IgD-negative memory B cell (primary cell): ENCODE measurements at regions not wholly inside any gene's neighbourhood (a gene's known extent, or its start where the extent isn't known, plus 50 kb on each side); places are given as distances from the start of the nearest gene placed in this dataset.

Experiments
- H3K27ac Mint-ChIP-seq, 3 donors: one replicate each; pipeline ENCODE4 v1.8.0; 2020 to 2022; ENCODE audit warnings: mild to moderate bottlenecking in 3 of 3, mixed read lengths in 3 of 3, moderate library complexity in 1 of 3
- H3K27me3 Mint-ChIP-seq: one replicate; pipeline ENCODE4 v1.8.0; 2021; ENCODE audit warnings: mixed read lengths
- H3K36me3 Mint-ChIP-seq: one replicate; pipeline ENCODE4 v1.8.0; 2020; ENCODE audit warnings: mild to moderate bottlenecking, mixed read lengths
- H3K4me1 Mint-ChIP-seq, 3 donors: one replicate each; pipeline ENCODE4 v1.8.0; 2020 to 2022; ENCODE audit warnings: mixed read lengths in 3 of 3, mild to moderate bottlenecking in 1 of 3
- H3K4me3 Mint-ChIP-seq, 4 donors: one replicate each; pipeline ENCODE4 v1.8.0; 2020 to 2022; ENCODE audit warnings: mild to moderate bottlenecking in 4 of 4, mixed read lengths in 4 of 4, moderate library complexity in 3 of 4
- H3K9me3 Mint-ChIP-seq, 3 donors: one replicate each; pipeline ENCODE4 v1.8.0; 2020 to 2021; ENCODE audit warnings: mixed read lengths in 3 of 3, mild to moderate bottlenecking in 1 of 3

- H3K9me3 Mint-ChIP-seq, result peaks cover 0 to 4% (median 2%) of the 10 kb centered on the region in 3 donors
- H3K36me3 Mint-ChIP-seq, result peaks cover 1% of the 10 kb centered on the region
- H3K27ac Mint-ChIP-seq, result no peak overlapping the region
- H3K4me3 Mint-ChIP-seq, result no peak overlapping the region
- no peaks in the 10 kb centered on the region for H3K4me1 Mint-ChIP-seq
- no peaks in the 10 kb centered on the region for H3K27me3 Mint-ChIP-seq
Measured at GRCh38 chr6:168782187-168782751, 341.3 kb downstream of the SMOC2 start.

- Mint-ChIP-seq H3K4me3 (no peak overlapping the region), H3K36me3 (peaks cover 1% of the 10 kb centered on the region)
Measured at GRCh38 chr6:168778201-168778600, 337.2 kb downstream of the SMOC2 start.

GRCh38 chr6:168774381-168774780 lies 333.4 kb downstream of the SMOC2 start:
- H3K9me3 Mint-ChIP-seq, result peaks cover 6 to 23% (median 13%) of the 10 kb centered on the region in 3 donors
- H3K4me1 Mint-ChIP-seq, result no peaks in the 10 kb centered on the region
- no peak overlapping the region for H3K4me3 Mint-ChIP-seq
- H3K36me3 Mint-ChIP-seq, result peaks cover 1% of the 10 kb centered on the region
- no peak overlapping the region for H3K27ac Mint-ChIP-seq
- no peaks in the 10 kb centered on the region for H3K27me3 Mint-ChIP-seq

More at GRCh38 chr6:168778201-168778600, 337.2 kb downstream of the SMOC2 start:
- Mint-ChIP-seq H3K4me1 (no peaks in the 10 kb centered on the region), H3K9me3 (peaks cover 7 to 16% (median 11%) of the 10 kb centered on the region in 3 donors), H3K27ac (no peak overlapping the region), H3K27me3 (no peaks in the 10 kb centered on the region)

- no peaks in the 10 kb centered on the region for H3K4me1 Mint-ChIP-seq
- H3K27me3 Mint-ChIP-seq, result no peaks in the 10 kb centered on the region
- H3K9me3 Mint-ChIP-seq, result peaks cover 6 to 23% (median 10%) of the 10 kb centered on the region in 3 donors
- no peak overlapping the region for H3K4me3 Mint-ChIP-seq
- no peak overlapping the region for H3K27ac Mint-ChIP-seq
- H3K36me3 Mint-ChIP-seq, result peaks cover 1% of the 10 kb centered on the region
Measured at GRCh38 chr6:168773788-168774187, 332.8 kb downstream of the SMOC2 start.

GRCh38 chr6:168765752-168766151 lies 324.8 kb downstream of the SMOC2 start:
- Mint-ChIP-seq H3K4me1 (peaks cover 0 to 1% (median 0%) of the 10 kb centered on the region in 3 donors), H3K36me3 (no peaks in the 10 kb centered on the region), H3K27ac (no peak overlapping the region), H3K4me3 (no peak overlapping the region), H3K9me3 (peaks cover 2 to 3% (median 3%) of the 10 kb centered on the region in 3 donors), H3K27me3 (peaks cover 2% of the 10 kb centered on the region)

GRCh38 chr6:168756009-168756634 lies 315.1 kb downstream of the SMOC2 start:
- H3K4me3 Mint-ChIP-seq, result no peak overlapping the region
- peaks cover 2% of the 10 kb centered on the region for H3K27me3 Mint-ChIP-seq
- H3K36me3 Mint-ChIP-seq, result no peaks in the 10 kb centered on the region
- no peaks in the 10 kb centered on the region for H3K4me1 Mint-ChIP-seq
- peaks cover 0 to 3% (median 2%) of the 10 kb centered on the region in 3 donors for H3K9me3 Mint-ChIP-seq
- H3K27ac Mint-ChIP-seq, result no peak overlapping the region

GRCh38 chr6:168746643-168747042 lies 305.7 kb downstream of the SMOC2 start:
- peaks cover 8 to 30% (median 12%) of the 10 kb centered on the region in 3 donors for H3K9me3 Mint-ChIP-seq
- no peaks in the 10 kb centered on the region for H3K36me3 Mint-ChIP-seq
- no peak overlapping the region for H3K4me3 Mint-ChIP-seq
- no peaks in the 10 kb centered on the region for H3K4me1 Mint-ChIP-seq
- H3K27ac Mint-ChIP-seq, result no peak overlapping the region
- H3K27me3 Mint-ChIP-seq, result no peaks in the 10 kb centered on the region

- Mint-ChIP-seq H3K4me3 (no peak overlapping the region), H3K27me3 (no peaks in the 10 kb centered on the region), H3K27ac (no peak overlapping the region), H3K36me3 (no peaks in the 10 kb centered on the region), H3K4me1 (no peaks in the 10 kb centered on the region), H3K9me3 (peaks cover 8 to 33% (median 12%) of the 10 kb centered on the region in 3 donors)
Measured at GRCh38 chr6:168746013-168746412, 305.0 kb downstream of the SMOC2 start.

- no peak overlapping the region for H3K4me3 Mint-ChIP-seq
- no peaks in the 10 kb centered on the region for H3K36me3 Mint-ChIP-seq
- H3K27me3 Mint-ChIP-seq, result no peaks in the 10 kb centered on the region
- peaks cover 3 to 30% (median 12%) of the 10 kb centered on the region in 3 donors for H3K9me3 Mint-ChIP-seq
- H3K4me1 Mint-ChIP-seq, result no peaks in the 10 kb centered on the region
- H3K27ac Mint-ChIP-seq, result no peak overlapping the region
Measured at GRCh38 chr6:168744861-168745260, 303.9 kb downstream of the SMOC2 start.

GRCh38 chr6:168741942-168742782 lies 301.2 kb downstream of the SMOC2 start:
- Mint-ChIP-seq H3K27ac (no peak overlapping the region), H3K36me3 (no peaks in the 10 kb centered on the region), H3K4me1 (no peaks in the 10 kb centered on the region), H3K27me3 (no peaks in the 10 kb centered on the region), H3K9me3 (peaks cover 0 to 22% (median 4%) of the 10 kb centered on the region in 3 donors), H3K4me3 (no peak overlapping the region)

GRCh38 chr6:168741305-168741704 lies 300.3 kb downstream of the SMOC2 start:
- H3K4me3 Mint-ChIP-seq, result no peak overlapping the region
- H3K36me3 Mint-ChIP-seq, result peaks cover 1% of the 10 kb centered on the region
- H3K27ac Mint-ChIP-seq, result no peak overlapping the region
- peaks cover under 1 to 21% (median 3%) of the 10 kb centered on the region in 3 donors for H3K9me3 Mint-ChIP-seq
- no peaks in the 10 kb centered on the region for H3K27me3 Mint-ChIP-seq
- no peaks in the 10 kb centered on the region for H3K4me1 Mint-ChIP-seq

- H3K9me3 Mint-ChIP-seq, result peaks cover 3 to 22% (median 4%) of the 10 kb centered on the region in 3 donors
- no peak overlapping the region for H3K27ac Mint-ChIP-seq
- no peaks in the 10 kb centered on the region for H3K27me3 Mint-ChIP-seq
- peaks cover 1% of the 10 kb centered on the region for H3K36me3 Mint-ChIP-seq
- H3K4me3 Mint-ChIP-seq, result no peak overlapping the region
- H3K4me1 Mint-ChIP-seq, result no peaks in the 10 kb centered on the region
Measured at GRCh38 chr6:168739381-168739780, 298.4 kb downstream of the SMOC2 start.

- no peak overlapping the region for H3K27ac Mint-ChIP-seq
- H3K9me3 Mint-ChIP-seq, result peaks cover 3 to 21% (median 3%) of the 10 kb centered on the region in 3 donors
- H3K36me3 Mint-ChIP-seq, result peaks cover 1% of the 10 kb centered on the region
- H3K4me1 Mint-ChIP-seq, result no peaks in the 10 kb centered on the region
- no peak overlapping the region for H3K4me3 Mint-ChIP-seq
- H3K27me3 Mint-ChIP-seq, result no peaks in the 10 kb centered on the region
Measured at GRCh38 chr6:168737481-168737880, 296.5 kb downstream of the SMOC2 start.

GRCh38 chr6:168737014-168737413 lies 296.0 kb downstream of the SMOC2 start:
- H3K27me3 Mint-ChIP-seq, result no peaks in the 10 kb centered on the region
- no peak overlapping the region for H3K4me3 Mint-ChIP-seq
- no peaks in the 10 kb centered on the region for H3K4me1 Mint-ChIP-seq
- no peak overlapping the region for H3K27ac Mint-ChIP-seq
- H3K9me3 Mint-ChIP-seq, result peaks cover 2 to 19% (median 3%) of the 10 kb centered on the region in 3 donors
- H3K36me3 Mint-ChIP-seq, result peaks cover 1% of the 10 kb centered on the region

- H3K4me1 Mint-ChIP-seq, result no peaks in the 10 kb centered on the region
- no peaks in the 10 kb centered on the region for H3K27me3 Mint-ChIP-seq
- peaks cover 1% of the 10 kb centered on the region for H3K36me3 Mint-ChIP-seq
- no peak overlapping the region for H3K4me3 Mint-ChIP-seq
- peaks cover 2 to 17% (median 3%) of the 10 kb centered on the region in 3 donors for H3K9me3 Mint-ChIP-seq
- no peak overlapping the region for H3K27ac Mint-ChIP-seq
Measured at GRCh38 chr6:168736039-168736438, 295.1 kb downstream of the SMOC2 start.
